NCI-H2081 (cell line): ENCODE measurements at regions not wholly inside any gene's neighbourhood (a gene's known extent, or its start where the extent isn't known, plus 50 kb on each side); places are given as distances from the start of the nearest gene placed in this dataset.
A peak's percentile ranks its signal among the peaks of the same experiment; 100 is the strongest.

ENCODE experiments used
- DNase-seq, 2 experiments: peaks; one replicate each; lab custom pipeline; 2025; lab: John Stamatoyannopoulos, UW

DNA sequence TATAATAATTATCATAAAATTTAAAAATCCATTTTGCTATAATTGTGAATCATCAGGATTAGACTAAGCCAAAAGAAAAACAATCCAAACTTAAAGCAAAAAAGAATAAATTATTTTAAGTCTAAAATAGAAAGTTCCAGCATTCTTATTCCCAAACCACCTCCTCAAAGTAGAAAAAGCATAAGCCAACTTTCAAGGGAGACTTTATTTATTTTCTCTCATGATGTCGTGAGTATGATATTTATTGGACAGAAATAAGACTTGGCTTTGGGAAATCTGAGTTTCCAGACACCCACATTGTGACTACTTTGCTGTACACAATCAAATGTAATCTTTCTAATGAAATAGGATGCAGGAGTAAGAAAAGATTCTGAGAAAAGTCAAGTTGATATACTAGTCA is 372.1 kb downstream of the MTRR start:
- no peak for DNase-seq

DNA sequence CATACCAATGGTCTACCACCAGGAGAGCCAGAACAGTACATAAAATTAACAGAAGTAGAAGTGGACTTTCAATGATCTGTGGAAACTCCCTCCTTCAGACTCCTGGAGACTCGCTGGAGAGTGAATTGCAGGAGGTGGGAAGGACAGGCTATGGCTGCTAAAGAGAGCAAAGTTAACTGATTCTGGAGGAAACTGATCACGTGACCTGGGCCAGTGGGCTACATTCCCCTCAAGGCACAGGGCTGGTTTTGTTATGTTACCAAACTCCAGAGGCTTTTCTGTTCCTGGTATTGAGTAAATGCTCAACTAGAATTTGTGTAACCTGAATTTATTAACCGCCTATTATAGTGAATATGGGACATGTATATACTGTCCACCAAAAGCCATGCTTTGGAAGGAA is 372.6 kb downstream of the MTRR start:
- DNase-seq: no peak

- DNase-seq: peak in 1 of 2 experiments; percentile 46
Observed at GRCh38 chr5:8247049-8247899, 378.3 kb downstream of the MTRR start.

DNA sequence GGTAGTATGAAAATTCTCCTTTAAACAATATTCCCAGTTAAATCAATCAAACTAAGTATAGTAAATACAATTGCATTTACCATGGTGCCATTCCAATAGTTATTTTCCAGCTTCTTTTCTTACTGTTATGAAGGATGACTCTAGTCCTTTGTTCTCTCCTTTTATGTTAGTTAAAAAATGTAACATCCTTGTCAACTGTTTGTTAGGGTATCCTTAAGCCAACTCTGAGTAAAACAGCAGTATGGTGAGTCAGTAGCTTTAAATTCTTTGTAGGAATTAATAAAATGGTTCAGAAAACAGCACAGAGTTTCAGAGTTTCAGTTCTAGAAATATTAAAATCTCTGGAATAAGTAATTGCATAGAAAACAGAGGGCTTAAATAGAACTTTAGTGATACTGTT is 384.4 kb downstream of the MTRR start:
- DNase-seq: no peak

DNA sequence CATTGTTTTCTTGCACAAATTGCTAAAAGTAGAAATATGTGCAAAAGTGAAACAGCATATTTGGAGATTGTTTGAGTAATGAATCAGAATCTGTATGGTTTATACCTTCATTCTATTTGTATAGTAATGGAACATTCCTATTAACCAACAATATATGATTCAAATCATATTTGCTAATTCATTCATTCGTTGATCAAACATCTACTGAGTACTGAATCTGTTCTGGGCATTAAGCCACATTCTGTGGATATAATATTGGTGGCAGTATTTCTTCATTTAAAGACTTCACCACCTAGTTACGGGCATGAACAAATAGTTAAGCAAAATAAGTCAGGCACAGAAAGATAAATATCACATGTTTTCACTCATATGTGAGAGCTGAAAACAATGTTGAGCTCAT is 385.7 kb downstream of the MTRR start:
- DNase-seq: peak in 1 of 2 experiments; percentile 18

DNA sequence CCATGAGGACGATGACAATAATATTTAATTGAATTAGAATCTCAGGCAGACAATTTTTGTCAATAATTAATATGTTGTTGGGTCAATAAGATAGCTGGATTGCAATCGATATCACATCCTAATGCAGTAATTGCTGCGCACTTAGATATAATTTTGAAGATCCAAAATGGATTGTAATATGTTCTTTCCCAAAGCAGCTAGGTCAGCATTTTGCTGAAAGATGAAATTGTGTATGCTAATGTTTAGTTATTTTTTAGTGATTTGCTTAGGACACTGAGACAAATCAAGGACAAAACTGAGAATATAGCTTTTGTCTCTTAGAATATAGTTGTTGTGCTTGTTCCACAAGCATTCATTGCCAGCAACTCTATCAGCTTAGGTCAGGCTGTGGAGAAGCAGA is 389.9 kb downstream of the MTRR start:
- no peak for DNase-seq

DNA sequence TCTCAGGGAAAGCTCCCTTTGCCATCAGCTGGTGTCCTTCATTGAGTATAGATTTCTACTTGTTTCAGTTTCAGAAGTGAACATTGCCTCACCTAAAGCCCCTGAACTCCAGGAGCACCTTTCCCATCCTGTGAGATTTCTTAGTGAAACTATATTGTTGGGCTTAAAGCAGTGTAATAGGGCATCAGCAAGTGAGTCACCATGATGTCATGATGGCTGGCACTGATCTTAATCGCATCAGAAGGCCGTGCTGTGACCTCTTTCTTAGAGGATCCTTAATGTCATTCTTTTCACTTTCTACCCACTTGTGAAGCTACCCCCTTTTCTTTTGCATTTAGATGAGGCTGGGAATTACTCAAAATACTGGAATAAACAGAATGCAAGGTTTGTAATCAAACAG is 401.3 kb downstream of the MTRR start:
- no peak for DNase-seq

DNA sequence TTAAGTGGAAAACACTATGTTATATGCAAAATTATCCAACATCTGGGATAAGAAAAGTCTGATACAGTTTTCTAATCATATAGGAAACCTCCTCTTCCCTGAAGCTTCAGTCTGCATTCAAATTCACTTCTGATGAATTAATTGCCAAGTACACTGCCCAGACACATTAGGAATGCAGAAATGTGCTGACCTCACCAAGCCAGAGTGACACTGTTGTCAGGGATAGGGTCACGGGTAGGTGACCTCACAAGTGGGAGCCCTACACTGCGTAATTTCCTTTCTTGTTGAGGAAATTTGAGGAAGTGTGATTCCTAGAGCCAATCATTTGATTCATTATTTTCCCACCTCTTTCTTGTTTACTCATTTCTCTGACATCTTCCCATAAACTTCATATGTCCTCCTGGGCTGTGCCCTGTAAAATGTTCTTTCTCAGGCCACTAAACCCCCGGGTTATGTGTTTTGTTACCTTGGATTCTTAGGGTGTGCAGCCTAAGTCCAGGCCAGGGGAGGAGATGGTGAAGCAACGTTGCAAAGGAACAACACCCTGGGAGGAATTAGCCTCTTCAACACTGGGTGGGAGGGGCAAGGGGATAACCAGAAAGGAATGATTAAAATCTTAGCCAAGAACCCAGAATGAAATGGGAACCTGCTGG is 411.9 kb downstream of the MTRR start:
- DNase-seq: no peak

DNA sequence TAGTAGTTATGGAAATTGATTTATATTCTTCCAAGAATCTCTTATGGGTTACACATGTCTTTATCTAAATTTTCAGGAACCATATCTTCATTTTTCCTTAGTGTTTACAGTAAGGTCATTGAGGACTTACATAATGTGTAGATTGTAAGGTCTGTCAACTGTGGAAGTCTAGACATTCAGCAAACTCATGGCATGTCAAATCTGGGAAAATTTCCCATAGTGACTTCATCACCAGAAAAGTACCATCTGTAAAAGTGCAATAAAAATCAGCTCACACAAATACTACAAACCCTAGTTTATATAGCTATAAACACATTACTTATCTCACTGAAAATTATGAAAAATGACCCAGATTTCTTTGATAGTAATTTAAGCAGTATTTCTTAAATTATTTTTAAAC is 419.4 kb downstream of the MTRR start:
- DNase-seq: no peak

- no peak for DNase-seq
Observed at GRCh38 chr5:8288897-8289516, 420.1 kb downstream of the MTRR start.

- DNase-seq: no peak
Observed at GRCh38 chr5:8289779-8290178, 420.8 kb downstream of the MTRR start.

DNA sequence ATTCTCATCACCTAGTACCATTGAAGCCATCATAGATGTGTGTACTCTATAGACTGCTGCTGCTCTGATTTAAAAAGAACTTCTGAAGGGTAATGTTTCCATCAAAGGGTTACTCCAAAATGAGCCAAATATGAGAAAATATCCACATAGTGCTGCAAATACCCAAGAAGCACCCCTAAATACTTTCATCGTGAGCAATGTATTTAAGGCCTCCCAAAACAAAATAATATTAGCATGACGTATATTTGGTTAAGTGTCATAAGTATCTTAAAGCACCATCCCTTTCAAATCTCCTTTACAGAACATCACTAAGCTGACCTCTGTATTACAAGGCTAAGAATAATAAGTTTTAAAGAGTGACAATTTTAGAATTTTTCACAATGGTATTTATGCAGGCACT is 421.8 kb downstream of the MTRR start:
- no peak for DNase-seq

DNA sequence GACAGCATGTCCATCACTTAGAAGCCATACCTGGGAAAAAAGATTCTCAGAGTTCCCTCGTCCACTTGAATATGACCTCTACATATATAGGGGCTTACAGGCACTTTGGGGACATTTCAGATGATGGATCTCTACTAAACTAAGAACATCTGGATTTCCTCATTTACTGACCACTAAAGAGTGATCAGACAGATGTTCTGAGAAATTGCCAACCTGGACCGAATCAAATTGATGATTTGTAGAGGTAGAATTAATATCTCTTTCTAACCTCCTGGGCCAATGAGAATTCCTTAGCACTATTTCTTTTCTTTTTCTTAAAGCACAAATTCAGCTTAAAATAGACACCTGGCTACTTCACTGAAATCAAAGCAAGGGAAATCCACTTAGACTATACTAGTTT is 422.7 kb downstream of the MTRR start:
- DNase-seq: no peak

- DNase-seq: no peak
Observed at GRCh38 chr5:8295141-8295540, 426.2 kb downstream of the MTRR start.

DNA sequence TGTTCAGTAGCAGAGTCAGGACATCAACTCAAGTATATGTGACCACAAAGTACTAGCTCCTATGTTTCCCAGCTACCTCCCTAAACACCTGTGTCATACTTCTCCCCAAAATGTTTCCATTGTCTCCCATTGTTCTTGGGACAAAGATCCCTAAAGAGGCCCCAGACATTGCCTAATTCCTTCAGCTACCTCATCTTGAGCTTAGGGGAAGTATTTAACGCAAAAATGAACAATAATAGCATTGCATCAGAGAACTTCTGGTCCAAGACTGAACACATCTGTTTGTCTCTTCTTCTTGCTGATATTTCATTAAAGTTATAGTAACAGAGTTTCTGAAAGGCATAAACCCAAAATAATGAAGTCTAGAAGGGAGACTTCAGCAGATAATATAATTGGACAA is 430.8 kb downstream of the MTRR start:
- no peak for DNase-seq

GRCh38 chr5:8304341-8304740 is 435.4 kb downstream of the MTRR start:
- no peak for DNase-seq

- no peak for DNase-seq
Observed at GRCh38 chr5:8306288-8306896, 437.4 kb downstream of the MTRR start.

DNA sequence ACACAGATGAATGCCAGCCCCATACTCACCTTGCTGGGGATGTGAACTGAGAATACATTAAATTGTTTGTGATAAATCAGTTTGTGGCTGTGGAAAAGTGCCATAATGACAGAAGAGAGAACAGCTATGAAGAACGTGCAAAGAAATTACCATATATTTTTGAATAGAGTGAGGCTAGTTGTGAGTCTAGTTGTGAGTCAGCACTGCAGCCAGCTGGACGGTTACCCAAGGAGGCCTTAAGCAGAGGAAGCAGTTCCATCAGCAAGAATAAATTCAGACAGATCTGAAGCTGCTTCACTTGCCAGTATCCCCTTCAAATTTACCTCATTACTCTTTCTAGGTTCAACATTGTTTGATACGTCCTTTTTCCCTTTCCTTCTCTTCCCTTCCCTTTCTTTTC is 446.0 kb downstream of the MTRR start:
- DNase-seq: no peak

DNA sequence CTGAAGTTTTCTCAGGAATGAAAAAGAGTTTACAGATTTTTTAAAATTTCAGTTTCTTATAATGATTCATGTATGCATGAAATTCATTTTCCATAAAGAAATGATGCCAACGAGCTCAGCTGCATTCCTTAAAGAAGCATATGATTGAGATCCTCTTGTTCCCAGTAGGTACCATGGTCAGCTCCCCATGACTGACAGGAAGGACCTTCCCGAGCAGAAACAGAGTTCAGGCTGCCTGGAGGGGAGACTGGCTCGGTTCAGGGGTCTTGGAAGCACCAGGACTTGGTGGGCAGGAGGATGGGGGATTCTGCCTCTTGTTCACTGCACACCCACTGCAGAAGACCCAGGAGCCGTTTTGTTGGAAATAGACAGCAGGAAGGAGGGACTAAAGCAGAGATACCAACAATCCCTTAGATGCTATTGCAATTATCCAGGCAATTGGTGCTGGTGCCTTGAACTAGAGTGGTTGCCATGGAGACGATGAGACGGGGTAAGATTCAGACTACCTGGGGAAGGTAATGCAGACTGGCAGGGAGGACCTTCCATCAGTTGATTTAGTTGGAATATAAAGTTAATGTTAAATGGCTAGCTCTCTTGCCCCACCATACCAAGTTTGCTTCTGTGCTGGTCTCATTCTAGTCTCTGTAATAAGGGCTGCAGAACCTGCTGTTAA is 447.8 kb downstream of the MTRR start:
- DNase-seq: no peak

DNA sequence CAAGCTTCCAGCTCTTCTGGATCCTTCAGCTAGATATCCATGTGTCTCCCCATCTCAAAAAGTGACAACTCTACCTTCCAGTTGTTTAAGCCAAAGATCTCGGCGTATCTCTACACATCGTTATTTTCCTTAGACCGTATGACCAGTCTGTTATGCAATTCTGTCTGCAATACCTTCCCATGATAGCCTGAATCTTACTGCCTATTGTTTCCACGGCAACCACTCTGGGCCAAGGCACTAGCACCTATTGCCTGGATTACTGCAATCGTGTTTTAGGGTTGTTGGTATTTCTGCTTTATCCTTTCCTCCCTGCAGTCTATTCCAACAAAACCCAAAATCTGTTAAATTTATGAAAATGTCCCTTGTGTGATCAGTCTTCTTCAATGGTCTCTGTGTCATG is 448.4 kb downstream of the MTRR start:
- no peak for DNase-seq

GRCh38 chr5:8320244-8320643 is 451.3 kb downstream of the MTRR start:
- peak in 1 of 2 experiments; percentile 14 for DNase-seq

- DNase-seq: no peak
Observed at GRCh38 chr5:8321272-8321671, 452.3 kb downstream of the MTRR start.
